HG03469 (cell line): ENCODE measurements at regions not wholly inside any gene's neighbourhood (a gene's known extent, or its start where the extent isn't known, plus 50 kb on each side); places are given as distances from the start of the nearest gene placed in this dataset.

Experiments used
- ATAC-seq: cut with Tn5 transposase; IDR thresholded peaks from one replicate; pipeline ENCODE4 v1.9.1; 2021; ENCODE audit warnings: mild to moderate bottlenecking, moderate library complexity, moderate number of reproducible peaks; ENCODE audit not compliant: unreplicated experiment

DNA sequence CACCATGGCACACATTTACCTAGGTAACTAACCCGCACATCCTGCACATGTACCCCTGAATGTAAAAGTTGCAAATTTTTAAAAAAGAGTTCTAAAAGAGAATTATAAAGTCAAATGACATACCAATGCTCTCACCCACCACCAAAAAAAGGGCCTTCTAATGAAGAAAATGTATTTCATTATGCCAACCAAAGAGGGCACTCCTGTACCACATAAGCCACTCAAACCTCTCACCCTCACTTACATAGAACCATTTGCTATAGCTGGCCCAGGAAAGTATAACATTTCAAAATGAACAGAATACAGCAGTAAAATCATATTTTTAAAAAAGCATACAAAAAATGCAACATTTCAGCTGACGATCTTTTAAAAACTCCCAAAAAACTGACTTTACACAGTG is 241.5 kb upstream of the PKDCC start:
- ATAC-seq, result no peak

DNA sequence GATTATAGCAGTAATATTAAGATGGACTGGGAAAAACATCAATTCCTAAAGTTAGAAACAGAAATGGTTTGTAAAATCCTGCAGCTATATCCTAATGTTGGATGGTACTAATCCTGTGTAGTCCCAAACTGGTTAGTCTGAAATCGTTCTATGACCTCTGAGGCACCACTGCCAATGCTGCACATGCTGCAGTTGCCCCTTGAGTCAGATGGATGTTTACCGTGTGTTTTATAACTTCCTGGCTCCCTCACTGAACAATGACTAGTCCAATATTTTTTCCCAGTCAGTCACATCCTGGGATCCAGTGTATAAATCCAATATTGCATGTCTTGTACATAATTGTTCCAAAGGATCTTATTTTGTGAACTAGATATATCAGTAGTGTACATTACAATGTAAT is 226.7 kb upstream of the PKDCC start:
- no peak for ATAC-seq

DNA sequence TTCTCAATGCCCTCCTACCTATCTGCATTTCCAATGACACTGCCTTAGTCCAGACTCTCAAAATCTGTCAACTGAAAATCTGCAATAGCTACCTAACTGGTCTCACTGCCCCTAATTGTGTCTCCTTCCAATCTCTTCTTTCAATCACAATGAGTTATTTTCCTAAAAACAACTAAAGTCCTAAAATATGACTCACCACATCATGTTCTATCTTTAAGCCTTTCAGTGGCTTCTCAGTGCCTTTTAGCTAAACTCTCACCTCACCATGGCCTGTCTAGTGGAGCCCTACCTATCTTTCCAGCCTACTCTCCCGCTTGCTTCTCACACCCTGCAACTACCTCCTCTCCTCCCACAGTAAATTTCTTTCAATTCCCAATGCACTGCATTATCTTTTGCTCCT is 220.9 kb upstream of the PKDCC start:
- ATAC-seq, result no peak

DNA sequence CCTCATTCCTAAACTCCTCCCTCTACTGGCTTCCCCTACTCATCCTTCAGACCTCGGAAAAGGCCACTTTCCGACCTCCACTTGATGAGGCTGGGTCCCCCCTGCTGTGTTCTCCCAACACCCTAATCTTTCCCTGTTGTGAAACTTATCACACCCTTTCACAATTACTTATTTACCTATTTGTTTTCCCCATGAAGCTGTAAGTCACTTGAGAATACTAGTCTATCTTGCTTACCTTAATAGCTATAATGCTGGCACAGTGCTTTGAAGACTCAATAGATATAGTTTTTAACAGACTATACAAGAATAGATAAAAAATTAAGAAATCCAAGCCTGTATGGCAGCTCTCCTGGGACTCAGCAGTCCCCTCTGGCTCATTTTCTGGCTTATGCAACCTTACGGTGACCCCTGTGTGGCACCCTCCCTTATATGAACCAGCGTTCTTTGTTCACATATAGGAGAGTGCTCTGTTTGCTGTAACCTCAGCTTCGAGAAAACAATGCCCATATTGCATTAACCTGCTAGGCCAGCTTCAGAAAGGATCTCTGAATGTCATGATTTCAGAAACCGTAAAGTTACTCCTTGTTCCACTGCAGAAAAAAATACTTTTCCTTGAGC is 220.4 kb upstream of the PKDCC start:
- ATAC-seq, result no peak

- ATAC-seq, result no peak
Measured at GRCh38 chr2:41828052-41828643, 219.7 kb upstream of the PKDCC start.

DNA sequence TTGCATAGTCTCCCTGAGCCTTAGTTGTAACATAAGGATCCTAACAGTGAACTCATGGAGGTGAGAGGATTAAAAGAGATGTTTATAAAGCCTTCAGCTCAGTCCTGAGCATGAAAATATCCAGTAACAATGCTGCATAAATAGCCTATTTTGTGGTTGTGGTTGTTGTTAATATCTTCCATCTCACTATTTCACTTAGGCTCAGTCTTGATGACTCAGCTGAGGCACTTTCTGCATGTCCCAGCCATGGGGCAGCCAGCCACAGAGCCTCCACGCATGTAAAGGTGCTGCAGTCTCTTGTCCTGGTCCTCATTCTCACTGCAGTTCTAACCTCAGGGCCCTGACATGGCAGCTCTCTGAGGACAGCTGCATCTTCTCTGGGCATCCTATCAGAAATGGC is 218.8 kb upstream of the PKDCC start:
- ATAC-seq, result no peak

GRCh38 chr2:41830600-41830999 is 217.2 kb upstream of the PKDCC start:
- no peak for ATAC-seq

GRCh38 chr2:41832218-41832617 is 215.6 kb upstream of the PKDCC start:
- no peak for ATAC-seq

GRCh38 chr2:41835401-41835800 is 212.4 kb upstream of the PKDCC start:
- ATAC-seq, result no peak

DNA sequence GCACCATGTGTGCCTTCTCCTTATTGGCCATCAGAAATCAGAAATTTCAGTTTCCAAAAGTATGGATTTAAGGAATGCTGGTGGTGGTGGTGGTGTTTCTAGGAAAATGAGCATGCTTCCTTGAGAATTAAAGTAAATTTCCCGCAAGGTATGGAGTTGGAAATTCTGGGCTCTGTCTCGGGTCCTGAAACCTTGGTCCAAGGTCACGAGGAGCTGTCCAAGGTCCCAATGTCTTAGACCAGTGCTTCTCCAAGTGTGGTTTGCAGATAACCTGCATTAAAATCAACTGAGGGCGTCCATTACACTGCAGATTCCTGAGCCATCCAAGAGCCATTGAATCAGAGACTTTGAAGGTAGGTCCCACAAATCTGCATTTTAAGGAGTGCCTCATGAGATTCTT is 210.9 kb upstream of the PKDCC start:
- no peak for ATAC-seq

DNA sequence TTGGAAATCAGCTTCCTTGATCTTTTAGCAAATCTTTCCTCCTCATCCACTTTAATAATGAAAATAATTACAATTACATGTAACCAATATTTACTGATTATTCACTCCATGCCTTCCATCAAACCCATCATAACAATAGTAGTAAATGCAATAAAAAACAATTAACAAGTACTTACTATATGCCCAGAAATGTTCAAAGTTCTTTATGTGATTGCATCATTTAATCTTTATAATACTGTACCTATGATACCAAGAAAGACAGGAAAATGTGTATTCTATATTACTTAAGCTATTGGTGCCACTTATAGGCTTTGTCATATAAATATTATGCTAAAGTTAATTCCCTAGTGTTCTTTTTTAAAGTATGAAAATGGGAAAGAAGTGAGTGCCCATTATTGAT is 210.2 kb upstream of the PKDCC start:
- no peak for ATAC-seq

DNA sequence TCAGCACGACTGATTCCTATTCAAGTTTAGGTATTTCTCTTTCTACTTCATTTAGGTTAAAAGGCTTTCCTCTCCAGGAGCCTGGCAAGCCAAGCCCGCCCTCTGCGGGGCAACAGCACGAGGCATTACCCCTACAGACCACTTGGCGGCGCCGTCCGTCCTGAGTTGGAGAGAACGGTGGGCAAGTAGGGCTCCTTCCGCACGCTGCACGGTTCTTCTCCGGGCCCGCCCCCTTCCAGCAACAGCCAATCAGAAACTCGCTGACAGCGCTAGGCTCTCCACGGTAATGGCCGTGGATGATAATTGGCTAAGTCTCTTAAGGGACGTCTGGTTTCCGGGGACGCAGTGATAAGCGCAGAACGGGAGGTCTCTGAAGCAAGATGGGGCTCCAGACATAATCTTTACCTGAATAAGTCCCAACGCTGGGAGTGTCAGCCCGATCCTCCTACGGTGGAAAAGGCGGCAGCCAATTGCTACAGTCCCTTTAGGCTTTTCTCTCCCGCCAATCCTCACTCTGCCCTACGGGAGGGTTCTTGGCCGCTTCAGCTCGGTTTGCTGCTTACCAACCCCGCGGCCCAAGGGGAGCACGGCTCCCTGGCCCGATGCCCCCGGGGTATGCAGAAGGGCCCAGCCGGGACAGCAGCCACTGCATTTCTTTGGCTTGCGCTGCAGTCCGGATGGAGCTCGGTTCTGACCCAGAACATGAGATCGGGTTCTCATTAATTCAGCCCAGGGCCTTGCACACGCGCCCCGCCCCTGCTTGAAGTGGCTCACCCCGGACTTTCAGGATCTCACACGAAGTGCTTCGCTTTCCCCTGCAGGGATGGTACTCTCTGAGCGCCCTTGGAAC is 206.9 kb upstream of the PKDCC start:
- ATAC-seq, result peak; percentile 100

DNA sequence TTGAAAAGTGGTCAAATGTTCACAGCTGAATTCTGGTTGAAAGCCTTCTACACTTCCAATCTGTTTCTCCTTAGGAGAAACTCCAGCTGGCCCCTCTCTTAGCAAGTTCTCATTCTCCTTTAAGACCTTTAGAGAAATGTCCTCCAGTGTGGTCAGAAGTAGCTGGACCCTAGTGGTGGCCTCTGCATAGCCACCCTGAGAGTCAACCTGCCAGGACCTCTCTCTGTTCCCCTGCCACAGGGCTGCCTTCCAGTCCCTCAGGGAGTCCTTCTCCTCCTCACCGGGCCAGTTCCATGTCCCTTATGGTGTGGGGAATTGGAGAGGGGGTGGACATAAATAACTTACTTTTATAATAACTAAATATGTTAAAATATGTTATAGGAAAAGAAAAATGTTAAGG is 200.9 kb upstream of the PKDCC start:
- no peak for ATAC-seq

- no peak for ATAC-seq
Measured at GRCh38 chr2:41847744-41848441, 199.9 kb upstream of the PKDCC start.

- ATAC-seq, result no peak
Measured at GRCh38 chr2:41851554-41851953, 196.3 kb upstream of the PKDCC start.

DNA sequence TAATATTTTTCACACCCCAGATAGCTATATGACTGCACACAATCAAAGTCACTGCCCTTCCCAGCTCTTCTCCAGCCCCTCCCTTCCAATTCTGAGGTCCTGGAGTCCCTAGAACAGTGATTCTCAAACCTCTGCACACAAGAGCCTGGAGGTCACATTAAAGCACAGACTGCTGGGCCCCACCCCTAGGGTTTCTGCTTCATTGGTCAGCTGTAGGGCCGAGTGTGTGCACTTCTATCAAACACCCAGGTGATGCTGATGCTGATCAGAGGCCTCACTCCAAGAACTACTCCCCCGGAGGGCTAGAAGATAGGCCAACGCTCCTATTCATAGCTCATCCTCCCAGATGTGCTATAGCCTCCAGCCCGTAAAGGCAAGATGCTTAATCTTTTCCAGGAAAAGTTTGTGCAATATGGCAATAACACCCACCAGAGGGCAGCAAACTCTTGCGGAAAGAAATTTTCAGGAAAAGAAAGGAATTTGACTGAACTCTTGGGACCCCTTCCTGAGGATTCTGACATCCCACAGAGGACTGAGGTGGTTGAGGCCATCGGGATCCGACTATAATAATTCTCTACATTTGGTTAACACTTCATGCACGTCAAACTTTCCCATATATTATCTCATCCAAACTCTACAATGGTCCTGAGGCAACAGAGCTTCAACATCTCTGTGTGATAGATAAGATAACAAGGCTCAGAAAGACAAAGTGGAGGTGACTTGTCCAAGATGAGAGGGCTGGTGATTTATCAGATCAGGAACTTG is 194.2 kb upstream of the PKDCC start:
- ATAC-seq, result no peak

GRCh38 chr2:41854227-41854626 is 193.6 kb upstream of the PKDCC start:
- no peak for ATAC-seq

- ATAC-seq, result no peak
Measured at GRCh38 chr2:41856946-41857345, 190.9 kb upstream of the PKDCC start.

- ATAC-seq, result no peak
Measured at GRCh38 chr2:41859615-41860514, 188.0 kb upstream of the PKDCC start.

- no peak for ATAC-seq
Measured at GRCh38 chr2:41863062-41863461, 184.8 kb upstream of the PKDCC start.
